PC-3 (cell line): ENCODE measurements at regions not wholly inside any gene's neighbourhood (a gene's known extent, or its start where the extent isn't known, plus 50 kb on each side); places are given as distances from the start of the nearest gene placed in this dataset.
A peak's percentile ranks its signal among the peaks of the same experiment; 100 is the strongest.

Source experiments
- ATAC-seq: fragments of 200-7000 bp; cut with Tn5 transposase; 2 replicates; pipeline ENCODE4 v1.9.1; 2020; ENCODE audit warnings: mild to moderate bottlenecking, moderate library complexity
- BruUV-seq: library from RNA; stranded (reverse); fragments of 400-500 nt; replicated peaks from 2 replicates; lab custom pipeline; 2021; lab: Mats Ljungman, UMichigan
- CTCF ChIA-PET: fragments of 300-600 bp; sonication (Branson Sonifier 250); formaldehyde crosslinking; loops from one replicate; lab custom pipeline; 2022; ENCODE audit warnings: antibody characterized with exemption; lab: Charles Lee
- POLR2A ChIA-PET: fragments of 300-600 bp; sonication (Branson Sonifier 250); formaldehyde crosslinking; loops from one replicate; lab custom pipeline; 2022; ENCODE audit warnings: antibody characterized with exemption; ENCODE audit not compliant: unreplicated experiment; lab: Charles Lee
- DNase-seq: peaks from one replicate; pipeline ENCODE4 v3.0.0-alpha.2; 2015
- H2AFZ ChIP-seq: fragments of 300-600 bp; sonication (generic); 2 replicates; pipeline ENCODE4 v1.6.0; 2016; ENCODE audit warnings: antibody characterized with exemption, low read length
- H3F3A ChIP-seq: fragments of 300-600 bp; sonication (generic); one replicate; pipeline ENCODE4 v1.6.0; 2017; ENCODE audit warnings: antibody characterized with exemption, low read length, control low read depth, mild to moderate bottlenecking; ENCODE audit not compliant: unreplicated experiment
- H3K27ac ChIP-seq: fragments of 300-600 bp; sonication (generic); 2 replicates; pipeline ENCODE4 v1.5.1; 2016; ENCODE audit warnings: mild to moderate bottlenecking, low read length
- H3K27me3 ChIP-seq: fragments of 300-600 bp; sonication (generic); 2 replicates; pipeline ENCODE4 v1.6.1; 2016; ENCODE audit warnings: low read length, mixed read lengths
- H3K36me3 ChIP-seq: fragments of 300-600 bp; sonication (generic); 2 replicates; pipeline ENCODE4 v1.6.1; 2016; ENCODE audit warnings: low read depth, mixed run types, low read length, mixed read lengths
- H3K4me1 ChIP-seq: fragments of 300-600 bp; sonication (generic); 2 replicates; pipeline ENCODE4 v1.5.1; 2016; ENCODE audit warnings: low read length; ENCODE audit not compliant: insufficient read depth
- H3K4me2 ChIP-seq: fragments of 300-600 bp; sonication (generic); 2 replicates; pipeline ENCODE4 v1.6.0; 2016; ENCODE audit warnings: low read length
- H3K4me3 ChIP-seq: fragments of 300-600 bp; sonication (generic); 2 replicates; pipeline ENCODE4 v1.5.1; 2016; ENCODE audit warnings: mild to moderate bottlenecking, low read length, mixed read lengths
- H3K79me2 ChIP-seq: fragments of 300-600 bp; sonication (generic); 2 replicates; pipeline ENCODE4 v1.6.1; 2017; ENCODE audit warnings: low read length, mixed read lengths
- H3K9ac ChIP-seq: fragments of 300-600 bp; sonication (generic); 2 replicates; pipeline ENCODE4 v1.6.0; 2016; ENCODE audit warnings: mild to moderate bottlenecking, low read length
- H3K9me2 ChIP-seq: fragments of 300-600 bp; sonication (generic); replicated peaks from 2 replicates; pipeline ENCODE4 v1.6.1; 2016; ENCODE audit warnings: mixed run types, low read length, mixed read lengths
- H3K9me3 ChIP-seq: fragments of 300-600 bp; sonication (generic); 2 replicates; pipeline ENCODE4 v1.6.1; 2016; ENCODE audit warnings: low read length, mixed read lengths
- H4K20me1 ChIP-seq: fragments of 300-600 bp; sonication (generic); 2 replicates; pipeline ENCODE4 v1.6.1; 2016; ENCODE audit warnings: low read length, mixed read lengths
- EZH2 ChIP-seq: fragments of 300-600 bp; sonication (generic); IDR thresholded peaks from one replicate; pipeline ENCODE4 v1.6.1; 2017; ENCODE audit warnings: antibody characterized with exemption, mild to moderate bottlenecking, low read length; ENCODE audit not compliant: unreplicated experiment
- EZH2phosphoT487 ChIP-seq: fragments of 300-600 bp; sonication (generic); IDR thresholded peaks from 2 replicates; pipeline ENCODE4 v1.6.1; 2018; ENCODE audit warnings: mild to moderate bottlenecking, antibody characterized with exemption, low read length, borderline replicate concordance
- intact Hi-C: fragments of 100-400 bp; cut with micrococcal nuclease; formaldehyde crosslinking; loops from 2 replicates; pipeline ENCODE4 v1.9.0; 2023
- TF ChIP-seq, protein P1 (sequence below): fragments of 300-600 bp; sonication (generic); conservative IDR thresholded peaks from 2 replicates; pipeline ENCODE4 v1.5.1; 2017; ENCODE audit warnings: antibody characterized with exemption, low read depth, mild to moderate bottlenecking, low read length

DNA sequence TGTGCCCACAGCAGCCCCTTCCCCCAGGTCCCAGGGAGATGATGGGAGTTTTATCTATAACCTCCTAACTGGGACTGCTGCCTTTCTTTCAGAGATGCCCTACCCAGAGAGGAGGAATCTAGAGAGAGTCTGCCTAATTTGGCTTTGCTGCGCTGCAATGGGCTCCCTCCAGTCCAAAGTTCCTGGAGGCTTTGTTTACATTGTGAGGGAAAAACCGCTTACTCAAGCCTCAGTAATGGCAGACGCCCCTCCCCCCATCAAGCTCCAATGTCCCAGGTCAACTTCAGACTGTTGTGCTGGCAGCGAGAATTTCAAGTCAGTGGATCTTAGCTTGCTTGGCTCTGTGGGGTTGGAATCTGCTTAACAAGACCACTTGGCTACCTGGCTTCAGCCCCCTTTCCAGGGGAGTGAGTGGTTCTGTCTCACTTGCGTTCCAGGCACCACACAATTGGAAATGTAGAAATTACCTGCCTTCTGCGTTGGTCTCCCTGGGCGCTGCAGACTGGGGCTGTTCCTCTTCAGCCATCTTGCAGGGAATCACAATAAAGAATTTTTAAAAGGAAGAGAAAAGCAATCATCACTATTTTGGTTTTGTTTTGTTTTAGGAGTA lies 262.5 kb downstream of the FOXG1 start:
- intact Hi-C loops, result no loop called here
- Histone ChIP-seq H3K27me3 (no peaks in the 10 kb centered on the region), H3F3A (no peaks in the 10 kb centered on the region), H4K20me1 (no peaks in the 10 kb centered on the region), H3K36me3 (no peaks in the 10 kb centered on the region), H3K79me2 (no peaks in the 10 kb centered on the region), H2AFZ (peak overlapping the region; percentile 56), H3K9me3 (no peaks in the 10 kb centered on the region), H3K4me2 (peak overlapping the region; percentile 60), H3K9ac (no peak overlapping the region), H3K27ac (no peak overlapping the region), H3K4me1 (peaks cover 11% of the 10 kb centered on the region), H3K4me3 (no peak overlapping the region), H3K9me2 (no peaks in the 10 kb centered on the region)
- ATAC-seq, result peak; percentile 85
- POLR2A ChIA-PET, result interaction anchor here (0.6 kb wide), 1 partner anchor 40 kb away, joined by 3 read pairs; no protein-coding TSS in a partner anchor
- TF ChIP-seq EZH2phosphoT487, result no peak
- TF ChIP-seq EZH2, result no peak
- TF ChIP-seq, protein P1, sequence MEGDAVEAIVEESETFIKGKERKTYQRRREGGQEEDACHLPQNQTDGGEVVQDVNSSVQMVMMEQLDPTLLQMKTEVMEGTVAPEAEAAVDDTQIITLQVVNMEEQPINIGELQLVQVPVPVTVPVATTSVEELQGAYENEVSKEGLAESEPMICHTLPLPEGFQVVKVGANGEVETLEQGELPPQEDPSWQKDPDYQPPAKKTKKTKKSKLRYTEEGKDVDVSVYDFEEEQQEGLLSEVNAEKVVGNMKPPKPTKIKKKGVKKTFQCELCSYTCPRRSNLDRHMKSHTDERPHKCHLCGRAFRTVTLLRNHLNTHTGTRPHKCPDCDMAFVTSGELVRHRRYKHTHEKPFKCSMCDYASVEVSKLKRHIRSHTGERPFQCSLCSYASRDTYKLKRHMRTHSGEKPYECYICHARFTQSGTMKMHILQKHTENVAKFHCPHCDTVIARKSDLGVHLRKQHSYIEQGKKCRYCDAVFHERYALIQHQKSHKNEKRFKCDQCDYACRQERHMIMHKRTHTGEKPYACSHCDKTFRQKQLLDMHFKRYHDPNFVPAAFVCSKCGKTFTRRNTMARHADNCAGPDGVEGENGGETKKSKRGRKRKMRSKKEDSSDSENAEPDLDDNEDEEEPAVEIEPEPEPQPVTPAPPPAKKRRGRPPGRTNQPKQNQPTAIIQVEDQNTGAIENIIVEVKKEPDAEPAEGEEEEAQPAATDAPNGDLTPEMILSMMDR, result no peak
- BruUV-seq, result no TSS peak
- DNase-seq, result peak; percentile 59
- CTCF ChIA-PET, result no interaction called here

DNA sequence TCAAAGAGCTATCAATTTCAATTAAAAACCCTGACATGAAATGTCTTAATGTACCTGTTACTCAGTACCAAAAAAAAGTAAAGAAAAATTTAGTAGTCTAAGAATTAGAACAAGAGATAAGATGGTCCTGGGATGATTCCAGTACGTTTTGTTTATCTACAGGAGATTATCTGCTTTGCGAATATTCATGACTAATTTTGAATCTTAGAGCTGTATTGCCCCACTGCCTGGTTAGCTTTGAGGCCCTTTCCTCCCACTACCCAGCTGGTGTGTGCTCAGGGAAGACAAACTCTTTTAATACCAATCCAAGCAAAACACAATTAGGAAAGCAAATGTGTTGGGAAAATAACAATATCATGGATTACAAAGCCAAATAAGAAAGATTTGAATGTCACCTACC lies 263.5 kb downstream of the FOXG1 start:
- ChIA-PET CTCF (no interaction called here), POLR2A (no interaction called here)
- no peak for ATAC-seq
- Histone ChIP-seq H3K27me3 (no peaks in the 10 kb centered on the region), H2AFZ (no peak overlapping the region), H3K36me3 (no peaks in the 10 kb centered on the region), H3K27ac (no peak overlapping the region), H4K20me1 (no peaks in the 10 kb centered on the region), H3K4me2 (no peak overlapping the region), H3K9ac (no peak overlapping the region), H3K4me1 (peaks cover 11% of the 10 kb centered on the region), H3K4me3 (no peak overlapping the region), H3K9me2 (no peaks in the 10 kb centered on the region), H3K79me2 (no peaks in the 10 kb centered on the region), H3F3A (no peaks in the 10 kb centered on the region), H3K9me3 (no peaks in the 10 kb centered on the region)
- no TSS peak for BruUV-seq
- intact Hi-C loops, result no loop called here
- no peak for DNase-seq
- TF ChIP-seq, protein P1, result no peak
- TF ChIP-seq EZH2, result no peak
- TF ChIP-seq EZH2phosphoT487, result no peak

DNA sequence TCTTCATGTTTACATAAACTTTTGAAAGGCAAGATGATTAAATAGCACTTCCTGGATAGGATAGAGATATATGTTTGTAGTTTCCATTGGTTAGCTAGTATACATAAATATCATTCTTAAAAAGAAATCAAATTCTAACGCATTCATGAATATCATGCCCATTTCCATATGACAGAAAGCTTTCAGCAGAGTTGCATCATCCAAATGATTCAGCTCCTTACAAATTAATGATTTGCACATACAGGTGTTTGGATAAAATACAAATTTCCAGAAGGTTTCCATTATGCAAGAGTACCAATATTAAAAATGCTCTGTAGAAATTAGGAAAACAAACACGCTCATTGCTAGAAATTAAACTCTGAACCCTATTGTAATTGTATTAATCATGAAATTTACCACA lies 264.4 kb downstream of the FOXG1 start:
- DNase-seq (no peak), ATAC-seq (no peak)
- H3K27me3 ChIP-seq, result no peaks in the 10 kb centered on the region
- no peaks in the 10 kb centered on the region for H3F3A ChIP-seq
- H3K79me2 ChIP-seq, result no peaks in the 10 kb centered on the region
- H3K9ac ChIP-seq, result no peak overlapping the region
- POLR2A ChIA-PET, result no interaction called here
- CTCF ChIA-PET, result no interaction called here
- no peaks in the 10 kb centered on the region for H3K9me2 ChIP-seq
- no peak overlapping the region for H2AFZ ChIP-seq
- TF ChIP-seq, protein P1, result no peak
- TF ChIP-seq EZH2 (no peak), EZH2phosphoT487 (no peak)
- intact Hi-C loops, result no loop called here
- no peak overlapping the region for H3K4me3 ChIP-seq
- no TSS peak for BruUV-seq
- peaks cover 11% of the 10 kb centered on the region for H3K4me1 ChIP-seq
- no peaks in the 10 kb centered on the region for H3K36me3 ChIP-seq
- no peaks in the 10 kb centered on the region for H4K20me1 ChIP-seq
- H3K9me3 ChIP-seq, result no peaks in the 10 kb centered on the region
- no peak overlapping the region for H3K27ac ChIP-seq
- no peak overlapping the region for H3K4me2 ChIP-seq
